ENCODE measurements at regions not wholly inside any gene's neighbourhood (a gene's known extent, or its start where the extent isn't known, plus 50 kb on each side); places are given as distances from the start of the nearest gene placed in this dataset.
A peak's percentile ranks its signal among the peaks of the same experiment; 100 is the strongest.

- no peaks in the 10 kb centered on the region; the same call in 1 of the 2 replicates for H3K27me3 Mint-ChIP-seq (ENCODE audit: low read depth)
- H3K4me1 Mint-ChIP-seq, result no peaks in the 10 kb centered on the region; a peak in 2 of 4 replicates
Measured at GRCh38 chr2:11051280-11051679, 104.0 kb upstream of the SLC66A3 start.

More at GRCh38 chr2:11051280-11051679, 104.0 kb upstream of the SLC66A3 start:
- Histone ChIP-seq H2BK15ac (ENCODE audit: low read depth, low read length) (no peak overlapping the region), H3K79me2 (ENCODE audit: insufficient read depth, low read length) (no peaks in the 10 kb centered on the region), H2BK120ac (ENCODE audit: low read depth, low read length, poor library complexity, severe bottlenecking) (no peak overlapping the region), H3K14ac (ENCODE audit: insufficient read depth, low read length) (no peak overlapping the region), H3K23me2 (ENCODE audit: insufficient read length, low read depth, low read length, poor library complexity, severe bottlenecking) (no peaks in the 10 kb centered on the region), H3K4me1 (ENCODE audit: insufficient read depth, low read length) (no peaks in the 10 kb centered on the region), H4K20me1 (ENCODE audit: control insufficient read depth, insufficient read depth, insufficient read length) (no peaks in the 10 kb centered on the region), H3K56ac (ENCODE audit: insufficient read length, low read depth, low read length) (no peak overlapping the region), H2BK5ac (ENCODE audit: insufficient read length, low read length) (no peak overlapping the region), H2AFZ (ENCODE audit: low read length) (no peak overlapping the region), H3K4ac (ENCODE audit: low read depth, low read length) (no peak overlapping the region), H2BK12ac (ENCODE audit: insufficient read length, low read depth, low read length) (no peak overlapping the region), H3K18ac (ENCODE audit: insufficient read length, low read depth, low read length) (no peak overlapping the region), H4K8ac (replicated peaks; ENCODE audit: insufficient read length, low read depth, low read length) (no peak overlapping the region), H3K27ac (ENCODE audit: insufficient read length, low read depth, low read length) (no peak overlapping the region), H4K5ac (ENCODE audit: insufficient read length, low read depth, low read length) (no peak overlapping the region), H2BK20ac (ENCODE audit: low read depth, low read length, poor library complexity, severe bottlenecking) (no peak overlapping the region), H3K79me1 (ENCODE audit: insufficient read depth, low read depth, low read length, poor library complexity, severe bottlenecking) (no peaks in the 10 kb centered on the region), H3K9me3 (ENCODE audit: control insufficient read depth, low read depth, low read length) (no peaks in the 10 kb centered on the region), H3K9ac (ENCODE audit: extremely low read depth, insufficient read length, low read length) (no peak overlapping the region), H3K27me3 (ENCODE audit: insufficient read depth, low read length) (no peaks in the 10 kb centered on the region), H4K91ac (ENCODE audit: insufficient read length, low read depth, low read length) (no peak overlapping the region), H2AK5ac (ENCODE audit: insufficient read length, low read length) (no peak overlapping the region), H3T11ph (ENCODE audit: low read length) (no peak overlapping the region), H3K23ac (ENCODE audit: insufficient read length, low read depth, low read length) (no peak overlapping the region), H3K4me2 (ENCODE audit: insufficient read depth, insufficient read length, low read length) (no peak overlapping the region)
- no peak for DNase-seq
- TF ChIP-seq CTCF (conservative IDR thresholded peaks at IDR 0.05), result no peak
- no CpG with 5 or more reads among the region's 9 CpGs for WGBS (ENCODE audit: extremely low coverage, insufficient read length, low lambda C conversion rate)
- Mint-ChIP-seq H3K27ac (peak overlapping the region in 1 of 3 experiments; percentile 39; a peak in 1 of 7 replicates), H3K36me3 (ENCODE audit: insufficient read depth in 1 of 3, low read depth in 3 of 3) (no peaks in the 10 kb centered on the region), H3K4me3 (no peak overlapping the region; a peak in 1 of 5 replicates), H3K9me3 (no peaks in the 10 kb centered on the region)
